SH-SY5Y (cell line): ENCODE measurements at regions not wholly inside any gene's neighbourhood (a gene's known extent, or its start where the extent isn't known, plus 50 kb on each side); places are given as distances from the start of the nearest gene placed in this dataset.

ENCODE experiments used
- GATA2 ChIP-seq: IDR thresholded peaks from 2 replicates; pipeline ENCODE4 v1.6.1; 2011; ENCODE audit warnings: mild to moderate bottlenecking, low read depth, low read length
- GATA3 ChIP-seq: IDR thresholded peaks from 2 replicates; pipeline ENCODE4 v1.6.1; 2011; ENCODE audit warnings: low read depth, mild to moderate bottlenecking, low read length, moderate library complexity

DNA sequence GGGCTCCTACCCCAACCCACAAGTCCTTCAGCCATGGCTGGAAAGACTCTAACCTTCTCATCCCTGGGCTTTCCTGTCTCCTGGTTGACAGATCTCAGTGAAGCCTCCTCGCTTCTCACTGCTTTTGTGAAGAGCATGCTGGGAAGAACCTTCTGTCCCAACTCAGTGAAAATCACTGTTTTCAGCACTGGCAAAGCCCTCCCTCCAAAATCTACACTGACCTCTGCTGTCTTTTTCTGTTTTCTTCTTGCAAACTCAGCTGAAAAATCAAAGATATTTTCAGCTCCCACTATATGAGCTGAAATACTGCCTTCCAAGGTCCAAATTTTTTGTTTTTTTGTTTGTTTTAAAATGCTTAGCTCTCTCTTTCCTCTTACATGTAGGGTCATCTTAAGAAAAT is 266.3 kb upstream of the AGAP1 start:
- TF ChIP-seq GATA2 (no peak), GATA3 (no peak)
